Smooth muscle cell (in vitro differentiated cells): ENCODE measurements at regions not wholly inside any gene's neighbourhood (a gene's known extent, or its start where the extent isn't known, plus 50 kb on each side); places are given as distances from the start of the nearest gene placed in this dataset.

ENCODE experiments used
- DNase-seq: peaks from one replicate; lab custom pipeline; 2025; ENCODE audit not compliant: unreplicated experiment; lab: John Stamatoyannopoulos, UW
- H2AFZ ChIP-seq: fragments of 200-600 bp; sonication (generic); 2 replicates; pipeline ENCODE4 v1.6.0; 2016; ENCODE audit warnings: antibody characterized with exemption, low read depth, mild to moderate bottlenecking
- H3F3A ChIP-seq: fragments of 200-600 bp; sonication (generic); 2 replicates; pipeline ENCODE4 v1.6.0; 2017; ENCODE audit warnings: antibody characterized with exemption, low read depth
- H3K27ac ChIP-seq: fragments of 200-600 bp; sonication (generic); 2 replicates; pipeline ENCODE4 v1.5.1; 2016; ENCODE audit warnings: low read depth, mild to moderate bottlenecking
- H3K27me3 ChIP-seq: fragments of 200-600 bp; sonication (generic); 2 replicates; pipeline ENCODE4 v1.6.1; 2016; ENCODE audit warnings: low read depth, mild to moderate bottlenecking
- H3K36me3 ChIP-seq: fragments of 200-600 bp; sonication (generic); 2 replicates; pipeline ENCODE4 v1.5.1; 2016; ENCODE audit warnings: low read depth
- H3K4me1 ChIP-seq: fragments of 200-600 bp; sonication (generic); 2 replicates; pipeline ENCODE4 v1.5.1; 2016; ENCODE audit warnings: low read depth
- H3K4me2 ChIP-seq: fragments of 200-600 bp; sonication (generic); 2 replicates; pipeline ENCODE4 v1.6.0; 2016; ENCODE audit warnings: mild to moderate bottlenecking
- H3K4me3 ChIP-seq: fragments of 200-600 bp; sonication (generic); 2 replicates; pipeline ENCODE4 v1.5.1; 2016; ENCODE audit warnings: mild to moderate bottlenecking
- H3K79me2 ChIP-seq: fragments of 200-600 bp; sonication (generic); 2 replicates; pipeline ENCODE4 v1.6.0; 2016; ENCODE audit warnings: low read depth, mild to moderate bottlenecking
- H3K9ac ChIP-seq: fragments of 200-600 bp; sonication (generic); 2 replicates; pipeline ENCODE4 v1.6.0; 2016; ENCODE audit warnings: low read depth
- H3K9me3 ChIP-seq: fragments of 200-600 bp; sonication (generic); replicated peaks from 2 replicates; pipeline ENCODE4 v1.5.1; 2016; ENCODE audit warnings: low read depth
- H4K20me1 ChIP-seq: fragments of 200-600 bp; sonication (generic); 2 replicates; pipeline ENCODE4 v1.6.0; 2016; ENCODE audit warnings: low read depth
- CTCF ChIP-seq: fragments of 200-600 bp; sonication (generic); IDR thresholded peaks from 2 replicates; pipeline ENCODE4 v1.5.1; 2017; ENCODE audit warnings: borderline replicate concordance, mild to moderate bottlenecking, antibody characterized with exemption; ENCODE audit not compliant: insufficient read depth, poor library complexity, severe bottlenecking
- WGBS: methylation state at CpG from one replicate; pipeline ENCODE4 v1.1.7; 2016; ENCODE audit warnings: low lambda C conversion rate; 5-methylcytosine and 5-hydroxymethylcytosine counted together

DNA sequence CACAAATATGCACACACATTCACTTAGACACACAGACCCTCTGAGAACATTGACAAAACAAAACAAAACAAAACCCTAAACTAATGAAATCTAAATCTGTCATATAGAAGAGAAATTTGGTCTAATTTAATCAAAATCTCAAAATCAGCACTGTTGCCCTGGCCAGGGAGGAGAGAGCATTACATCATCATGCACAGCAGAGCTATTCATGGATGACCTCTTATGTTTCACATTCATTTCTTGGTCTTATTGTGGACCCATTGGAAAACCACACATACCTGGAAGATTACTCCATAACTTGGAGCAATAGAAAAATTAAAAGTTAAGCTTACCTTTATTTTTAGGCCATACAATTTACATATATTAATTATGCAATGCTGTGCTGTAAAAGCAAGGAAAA is 1223.6 kb upstream of the GJE1 start:
- Histone ChIP-seq H3F3A (no peaks in the 10 kb centered on the region), H3K9ac (no peak overlapping the region), H3K27ac (no peak overlapping the region), H4K20me1 (no peaks in the 10 kb centered on the region), H2AFZ (no peak overlapping the region), H3K36me3 (no peaks in the 10 kb centered on the region), H3K4me2 (no peak overlapping the region), H3K79me2 (no peaks in the 10 kb centered on the region), H3K27me3 (no peaks in the 10 kb centered on the region), H3K9me3 (no peaks in the 10 kb centered on the region), H3K4me3 (no peak overlapping the region), H3K4me1 (no peaks in the 10 kb centered on the region)
- no peak for TF ChIP-seq CTCF
- DNase-seq: no peak

- Histone ChIP-seq H3K4me1 (no peaks in the 10 kb centered on the region), H3K27ac (no peak overlapping the region), H3F3A (no peaks in the 10 kb centered on the region), H3K9me3 (no peaks in the 10 kb centered on the region), H3K4me2 (no peak overlapping the region), H2AFZ (no peak overlapping the region), H3K4me3 (no peak overlapping the region), H3K27me3 (no peaks in the 10 kb centered on the region), H4K20me1 (no peaks in the 10 kb centered on the region), H3K9ac (no peak overlapping the region), H3K79me2 (no peaks in the 10 kb centered on the region), H3K36me3 (no peaks in the 10 kb centered on the region)
- DNase-seq: no peak
- TF ChIP-seq CTCF: no peak
Measured at GRCh38 chr6:140908505-140908904, 1224.2 kb upstream of the GJE1 start.

DNA sequence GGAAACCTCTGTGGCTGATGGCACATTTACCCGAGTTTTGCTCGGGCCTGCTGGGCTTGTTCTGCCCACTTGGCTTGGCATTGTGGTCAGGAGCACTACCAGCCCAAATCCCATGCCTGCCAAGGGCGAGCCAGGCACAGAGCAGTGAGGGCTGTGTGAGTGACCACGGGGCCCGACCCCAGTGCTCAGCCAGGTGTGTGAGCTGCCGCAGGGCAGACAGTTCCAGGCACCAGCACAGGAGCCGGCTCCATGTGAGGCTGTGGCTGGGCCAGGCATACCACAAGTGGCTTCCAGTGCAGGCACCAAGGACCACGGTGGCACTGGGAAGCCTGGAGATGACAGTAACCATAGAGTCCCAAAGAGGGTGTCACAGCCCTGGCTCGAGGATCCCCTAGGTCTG is 1225.5 kb upstream of the GJE1 start:
- 90% methylated on average over 9 of the region's 9 CpGs for WGBS
- no peaks in the 10 kb centered on the region for H3F3A ChIP-seq
- TF ChIP-seq CTCF: no peak
- no peak overlapping the region for H3K27ac ChIP-seq
- no peaks in the 10 kb centered on the region for H3K4me1 ChIP-seq
- no peak overlapping the region for H3K4me3 ChIP-seq
- H3K36me3 ChIP-seq: no peaks in the 10 kb centered on the region
- H3K27me3 ChIP-seq: no peaks in the 10 kb centered on the region
- no peak overlapping the region for H2AFZ ChIP-seq
- no peak for DNase-seq
- H3K9ac ChIP-seq: no peak overlapping the region
- no peaks in the 10 kb centered on the region for H3K9me3 ChIP-seq
- no peaks in the 10 kb centered on the region for H3K79me2 ChIP-seq
- no peak overlapping the region for H3K4me2 ChIP-seq
- no peaks in the 10 kb centered on the region for H4K20me1 ChIP-seq

- no peaks in the 10 kb centered on the region for H3K36me3 ChIP-seq
- H3K9ac ChIP-seq: no peak overlapping the region
- no peaks in the 10 kb centered on the region for H3F3A ChIP-seq
- no peaks in the 10 kb centered on the region for H3K4me1 ChIP-seq
- no peak for TF ChIP-seq CTCF
- no peaks in the 10 kb centered on the region for H3K27me3 ChIP-seq
- no peaks in the 10 kb centered on the region for H3K79me2 ChIP-seq
- no peaks in the 10 kb centered on the region for H4K20me1 ChIP-seq
- no peak overlapping the region for H3K4me3 ChIP-seq
- H3K4me2 ChIP-seq: no peak overlapping the region
- DNase-seq: no peak
- H3K27ac ChIP-seq: no peak overlapping the region
- H2AFZ ChIP-seq: no peak overlapping the region
- H3K9me3 ChIP-seq: no peaks in the 10 kb centered on the region
Measured at GRCh38 chr6:140905724-140906123, 1227.0 kb upstream of the GJE1 start.
